ENCODE measurements at regions not wholly inside any gene's neighbourhood (a gene's known extent, or its start where the extent isn't known, plus 50 kb on each side); places are given as distances from the start of the nearest gene placed in this dataset.
A peak's percentile ranks its signal among the peaks of the same experiment; 100 is the strongest.

DNA sequence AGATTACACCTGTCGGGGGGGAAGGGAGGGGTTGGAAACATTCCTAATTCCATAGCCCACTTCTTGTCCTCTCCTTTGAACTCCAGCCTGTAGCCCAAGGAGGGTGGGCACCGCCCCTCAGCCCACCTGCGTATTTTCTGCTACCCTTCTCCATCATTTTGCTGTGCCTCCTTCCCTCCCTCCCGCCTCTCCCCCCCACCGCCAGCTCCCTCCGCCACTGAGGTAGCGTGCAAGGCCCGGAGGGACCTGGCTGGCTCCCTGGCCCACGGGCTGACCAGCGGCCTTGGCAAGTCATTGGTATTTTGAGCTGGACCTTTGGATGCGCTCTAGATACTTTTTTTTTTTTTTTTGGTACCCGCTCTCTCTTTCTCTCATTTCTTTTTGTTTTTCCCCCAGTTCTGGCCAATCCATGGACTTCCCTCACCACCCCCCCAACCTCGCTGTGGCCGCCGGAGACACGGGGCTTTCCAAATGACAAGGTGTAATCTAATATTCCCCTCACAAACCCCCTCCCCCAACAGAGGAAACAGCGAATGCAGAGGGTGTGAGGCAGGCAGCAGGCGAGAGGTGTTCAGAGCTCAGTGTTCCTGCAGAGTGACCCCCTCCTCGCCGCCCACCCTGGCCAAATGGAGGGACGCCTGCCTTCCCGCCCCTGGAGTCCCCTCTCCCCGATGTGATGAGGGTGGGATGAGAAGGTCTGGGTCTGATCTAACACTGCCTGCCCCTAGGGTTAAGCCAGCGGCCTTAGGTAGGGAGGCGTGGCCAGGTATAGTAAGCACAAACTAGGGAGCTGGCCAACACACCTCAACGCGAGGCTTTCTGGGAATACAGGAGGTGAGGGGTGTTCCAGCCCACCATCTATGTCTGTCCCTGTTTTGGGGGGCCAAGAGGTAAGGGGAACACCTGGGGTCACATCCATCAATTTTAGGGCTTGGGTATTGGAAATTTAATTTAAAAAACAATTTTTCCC lies 89.2 kb downstream of the PTPRS start:
- DNase-seq (peak in 4 of 5 donors; percentile 24 to 71 (median 58)), FAIRE-seq (no peak)
- TF ChIP-seq, protein P1, sequence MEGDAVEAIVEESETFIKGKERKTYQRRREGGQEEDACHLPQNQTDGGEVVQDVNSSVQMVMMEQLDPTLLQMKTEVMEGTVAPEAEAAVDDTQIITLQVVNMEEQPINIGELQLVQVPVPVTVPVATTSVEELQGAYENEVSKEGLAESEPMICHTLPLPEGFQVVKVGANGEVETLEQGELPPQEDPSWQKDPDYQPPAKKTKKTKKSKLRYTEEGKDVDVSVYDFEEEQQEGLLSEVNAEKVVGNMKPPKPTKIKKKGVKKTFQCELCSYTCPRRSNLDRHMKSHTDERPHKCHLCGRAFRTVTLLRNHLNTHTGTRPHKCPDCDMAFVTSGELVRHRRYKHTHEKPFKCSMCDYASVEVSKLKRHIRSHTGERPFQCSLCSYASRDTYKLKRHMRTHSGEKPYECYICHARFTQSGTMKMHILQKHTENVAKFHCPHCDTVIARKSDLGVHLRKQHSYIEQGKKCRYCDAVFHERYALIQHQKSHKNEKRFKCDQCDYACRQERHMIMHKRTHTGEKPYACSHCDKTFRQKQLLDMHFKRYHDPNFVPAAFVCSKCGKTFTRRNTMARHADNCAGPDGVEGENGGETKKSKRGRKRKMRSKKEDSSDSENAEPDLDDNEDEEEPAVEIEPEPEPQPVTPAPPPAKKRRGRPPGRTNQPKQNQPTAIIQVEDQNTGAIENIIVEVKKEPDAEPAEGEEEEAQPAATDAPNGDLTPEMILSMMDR (IDR thresholded peaks at IDR 0.05; ENCODE audit: borderline replicate concordance, extremely low read depth, insufficient read depth): no peak
- Histone ChIP-seq H3K9ac (ENCODE audit: low read length in 3 of 3) (no peak overlapping the region), H3K4me3 (ENCODE audit: low read length in 3 of 3) (no peak overlapping the region), H3K27me3 (ENCODE audit: control insufficient read depth, insufficient read depth, low read length) (no peaks in the 10 kb centered on the region), H3K9me3 (ENCODE audit: control insufficient read depth in 2 of 3, insufficient read depth in 1 of 3, low read length in 3 of 3) (peaks cover 0 to 12% (median 0%) of the 10 kb centered on the region in 3 donors), H3K4me1 (ENCODE audit: control insufficient read depth in 2 of 3, insufficient read depth in 2 of 3, low read depth in 1 of 3, low read length in 3 of 3) (no peaks in the 10 kb centered on the region), H3K27ac (ENCODE audit: low read depth in 2 of 2, low read length in 2 of 2) (no peak overlapping the region), H3K36me3 (ENCODE audit: control insufficient read depth in 2 of 3, insufficient read depth in 3 of 3, low read length in 3 of 3) (peaks cover 2 to 6% (median 5%) of the 10 kb centered on the region in 3 donors)
- intact Hi-C loops (cut with DNase I): no loop called here

DNA sequence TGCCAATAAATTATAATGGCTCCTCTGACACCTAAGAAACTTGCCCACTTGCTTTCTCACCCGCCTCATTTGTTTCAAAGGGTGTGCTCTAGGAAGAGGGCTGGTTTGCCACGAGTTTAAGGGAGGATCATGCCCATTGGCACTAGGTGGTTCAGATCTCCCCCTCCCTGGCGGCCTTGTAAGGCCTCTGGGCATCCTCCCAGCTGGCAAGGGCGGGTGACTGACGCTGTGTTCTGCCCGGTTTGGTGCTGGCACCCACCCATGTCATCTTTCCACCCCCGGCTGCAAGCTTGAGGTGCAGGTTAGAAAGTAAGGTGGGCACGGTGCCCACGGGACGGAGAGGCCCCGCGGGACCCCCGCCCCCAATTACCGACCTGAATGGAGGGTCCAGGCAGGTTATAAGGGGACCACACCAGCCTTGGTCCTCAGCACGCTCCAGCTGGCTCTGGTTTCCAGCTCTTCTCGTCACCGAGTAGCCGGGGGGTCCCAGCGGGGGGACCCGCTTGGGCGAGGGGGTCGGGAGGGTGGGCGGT lies 90.4 kb downstream of the PTPRS start:
- no peaks in the 10 kb centered on the region for H3K4me1 ChIP-seq (ENCODE audit: control insufficient read depth in 2 of 3, insufficient read depth in 2 of 3, low read depth in 1 of 3, low read length in 3 of 3)
- intact Hi-C loops (cut with DNase I): no loop called here
- no peak overlapping the region for H3K4me3 ChIP-seq (ENCODE audit: low read length in 3 of 3)
- TF ChIP-seq, protein P1 (IDR thresholded peaks at IDR 0.05; ENCODE audit: borderline replicate concordance, extremely low read depth, insufficient read depth): no peak
- DNase-seq (no peak), FAIRE-seq (no peak)
- H3K27me3 ChIP-seq (ENCODE audit: control insufficient read depth, insufficient read depth, low read length): no peaks in the 10 kb centered on the region
- H3K27ac ChIP-seq (ENCODE audit: low read depth in 2 of 2, low read length in 2 of 2): no peak overlapping the region
- H3K9ac ChIP-seq (ENCODE audit: low read length in 3 of 3): no peak overlapping the region
- peaks cover 0 to 2% (median 0%) of the 10 kb centered on the region in 3 donors for H3K36me3 ChIP-seq (ENCODE audit: control insufficient read depth in 2 of 3, insufficient read depth in 3 of 3, low read length in 3 of 3)
- H3K9me3 ChIP-seq (ENCODE audit: control insufficient read depth in 2 of 3, insufficient read depth in 1 of 3, low read length in 3 of 3): peaks cover 0 to 7% (median 0%) of the 10 kb centered on the region in 3 donors

DNA sequence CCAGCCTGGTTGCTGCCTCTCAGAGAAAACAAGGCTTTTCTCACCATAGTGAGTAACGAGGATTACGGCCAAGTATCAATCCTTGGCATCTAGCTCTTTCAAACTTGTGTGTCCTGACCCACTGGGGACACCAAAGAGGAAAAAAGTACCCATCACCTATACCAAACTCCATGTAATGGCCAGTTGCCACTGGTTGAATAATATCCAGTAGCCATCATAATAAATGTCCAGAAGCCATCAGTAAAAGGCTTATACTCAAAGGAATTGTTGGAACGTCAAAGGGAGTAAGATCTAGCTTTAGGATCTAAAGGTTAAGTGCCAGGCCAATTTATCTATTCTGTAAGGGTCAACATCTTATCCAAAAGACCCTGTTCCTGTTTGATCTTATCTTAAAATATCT lies 91.1 kb downstream of the PTPRS start:
- FAIRE-seq: no peak

More for the DNA sequence above, 91.1 kb downstream of the PTPRS start:
- intact Hi-C loops (cut with DNase I): no loop called here
- no peak for DNase-seq
- Histone ChIP-seq H3K4me1 (ENCODE audit: control insufficient read depth in 2 of 3, insufficient read depth in 2 of 3, low read depth in 1 of 3, low read length in 3 of 3) (no peaks in the 10 kb centered on the region), H3K9ac (ENCODE audit: low read length in 3 of 3) (no peak overlapping the region), H3K36me3 (ENCODE audit: control insufficient read depth in 2 of 3, insufficient read depth in 3 of 3, low read length in 3 of 3) (no peaks in the 10 kb centered on the region), H3K27ac (ENCODE audit: low read depth in 2 of 2, low read length in 2 of 2) (no peak overlapping the region), H3K9me3 (ENCODE audit: control insufficient read depth in 2 of 3, insufficient read depth in 1 of 3, low read length in 3 of 3) (peaks cover 0 to under 1% (median 0%) of the 10 kb centered on the region in 3 donors), H3K27me3 (ENCODE audit: control insufficient read depth, insufficient read depth, low read length) (no peaks in the 10 kb centered on the region), H3K4me3 (ENCODE audit: low read length in 3 of 3) (no peak overlapping the region)
- TF ChIP-seq, protein P1 (IDR thresholded peaks at IDR 0.05; ENCODE audit: borderline replicate concordance, extremely low read depth, insufficient read depth): no peak
